DND-41 (cell line): ENCODE measurements at regions not wholly inside any gene's neighbourhood (a gene's known extent, or its start where the extent isn't known, plus 50 kb on each side); places are given as distances from the start of the nearest gene placed in this dataset.

ENCODE experiments used
- EZH2 ChIP-seq: IDR thresholded peaks from 3 replicates; pipeline ENCODE4 v1.6.1; 2012; ENCODE audit warnings: borderline replicate concordance, low read depth, mild to moderate bottlenecking, moderate library complexity, low read length, inconsistent platforms; ENCODE audit not compliant: severe bottlenecking
- TF ChIP-seq, protein P1 (sequence below): IDR thresholded peaks from 2 replicates; pipeline ENCODE4 v1.5.1; 2012; ENCODE audit warnings: borderline replicate concordance, low read length, moderate library complexity, mild to moderate bottlenecking; ENCODE audit not compliant: poor library complexity, severe bottlenecking; ENCODE audit errors: extremely low read depth

DNA sequence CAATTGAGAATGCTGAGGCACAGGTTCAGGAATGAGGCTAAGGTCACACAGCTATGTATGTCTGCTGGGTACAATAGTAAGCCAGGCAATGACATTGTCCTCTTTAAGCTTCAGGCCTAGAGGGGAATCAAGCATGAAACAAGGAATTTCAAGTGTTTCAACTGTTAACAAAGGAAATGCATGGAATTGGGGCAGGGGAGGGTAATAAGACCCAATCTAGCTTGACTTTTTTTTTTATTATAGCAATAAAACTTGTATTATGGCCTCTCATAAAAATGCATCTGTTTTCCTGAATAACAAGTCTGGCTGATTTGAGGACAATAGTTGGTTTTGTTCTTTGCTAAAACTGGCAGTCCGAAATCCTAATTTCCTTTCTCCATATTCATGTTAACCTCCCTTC lies 336.7 kb downstream of the CBLN4 start:
- TF ChIP-seq, protein P1, sequence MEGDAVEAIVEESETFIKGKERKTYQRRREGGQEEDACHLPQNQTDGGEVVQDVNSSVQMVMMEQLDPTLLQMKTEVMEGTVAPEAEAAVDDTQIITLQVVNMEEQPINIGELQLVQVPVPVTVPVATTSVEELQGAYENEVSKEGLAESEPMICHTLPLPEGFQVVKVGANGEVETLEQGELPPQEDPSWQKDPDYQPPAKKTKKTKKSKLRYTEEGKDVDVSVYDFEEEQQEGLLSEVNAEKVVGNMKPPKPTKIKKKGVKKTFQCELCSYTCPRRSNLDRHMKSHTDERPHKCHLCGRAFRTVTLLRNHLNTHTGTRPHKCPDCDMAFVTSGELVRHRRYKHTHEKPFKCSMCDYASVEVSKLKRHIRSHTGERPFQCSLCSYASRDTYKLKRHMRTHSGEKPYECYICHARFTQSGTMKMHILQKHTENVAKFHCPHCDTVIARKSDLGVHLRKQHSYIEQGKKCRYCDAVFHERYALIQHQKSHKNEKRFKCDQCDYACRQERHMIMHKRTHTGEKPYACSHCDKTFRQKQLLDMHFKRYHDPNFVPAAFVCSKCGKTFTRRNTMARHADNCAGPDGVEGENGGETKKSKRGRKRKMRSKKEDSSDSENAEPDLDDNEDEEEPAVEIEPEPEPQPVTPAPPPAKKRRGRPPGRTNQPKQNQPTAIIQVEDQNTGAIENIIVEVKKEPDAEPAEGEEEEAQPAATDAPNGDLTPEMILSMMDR, result no peak
- TF ChIP-seq EZH2, result no peak
